Gastrocnemius medialis (tissue), 4 donors: ENCODE measurements at regions not wholly inside any gene's neighbourhood (a gene's known extent, or its start where the extent isn't known, plus 50 kb on each side); places are given as distances from the start of the nearest gene placed in this dataset.

Experiments used
- POLR2A ChIP-seq, 2 donors: fragments of 450-650 bp; IDR thresholded peaks; one replicate each; pipeline ENCODE4 v1.6.1; 2017; ENCODE audit warnings: antibody characterized with exemption in 2 of 2, mild to moderate bottlenecking in 2 of 2, moderate library complexity in 2 of 2
- TF ChIP-seq, protein P1 (sequence below), 5 experiments: fragments of 450-650 bp in 3 of 5; fragments of 200-600 bp in 2 of 5; sonication (generic) in 2 of 5; IDR thresholded peaks in 4 of 5; conservative IDR thresholded peaks in 1 of 5; 1 replicate in 4 of 5; 2 replicates in 1 of 5; pipeline ENCODE4 v1.5.1; 2016 to 2019; ENCODE audit warnings: antibody characterized with exemption in 5 of 5, mild to moderate bottlenecking in 3 of 5, moderate library complexity in 3 of 5

DNA sequence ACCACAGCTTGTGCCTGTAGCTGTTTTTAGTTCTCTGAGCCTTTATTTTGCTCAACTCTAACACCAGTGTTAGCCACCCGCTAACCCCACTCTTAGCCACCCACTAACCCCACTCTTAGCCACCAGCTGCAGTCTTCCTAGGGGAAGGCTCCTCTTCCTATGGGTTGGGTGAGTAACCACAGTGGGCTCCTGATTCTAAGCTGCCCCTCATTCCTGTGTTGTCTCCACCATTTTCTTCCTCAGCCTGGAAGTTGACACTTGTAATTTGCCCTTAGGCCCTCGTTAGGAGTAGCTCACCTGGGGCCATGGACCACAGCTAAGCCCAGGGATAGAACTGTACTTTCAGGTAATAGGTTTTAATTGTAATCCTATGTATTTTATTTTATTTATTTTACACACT is 782.9 kb upstream of the TPTE start:
- TF ChIP-seq, protein P1, sequence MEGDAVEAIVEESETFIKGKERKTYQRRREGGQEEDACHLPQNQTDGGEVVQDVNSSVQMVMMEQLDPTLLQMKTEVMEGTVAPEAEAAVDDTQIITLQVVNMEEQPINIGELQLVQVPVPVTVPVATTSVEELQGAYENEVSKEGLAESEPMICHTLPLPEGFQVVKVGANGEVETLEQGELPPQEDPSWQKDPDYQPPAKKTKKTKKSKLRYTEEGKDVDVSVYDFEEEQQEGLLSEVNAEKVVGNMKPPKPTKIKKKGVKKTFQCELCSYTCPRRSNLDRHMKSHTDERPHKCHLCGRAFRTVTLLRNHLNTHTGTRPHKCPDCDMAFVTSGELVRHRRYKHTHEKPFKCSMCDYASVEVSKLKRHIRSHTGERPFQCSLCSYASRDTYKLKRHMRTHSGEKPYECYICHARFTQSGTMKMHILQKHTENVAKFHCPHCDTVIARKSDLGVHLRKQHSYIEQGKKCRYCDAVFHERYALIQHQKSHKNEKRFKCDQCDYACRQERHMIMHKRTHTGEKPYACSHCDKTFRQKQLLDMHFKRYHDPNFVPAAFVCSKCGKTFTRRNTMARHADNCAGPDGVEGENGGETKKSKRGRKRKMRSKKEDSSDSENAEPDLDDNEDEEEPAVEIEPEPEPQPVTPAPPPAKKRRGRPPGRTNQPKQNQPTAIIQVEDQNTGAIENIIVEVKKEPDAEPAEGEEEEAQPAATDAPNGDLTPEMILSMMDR (IDR thresholded peaks at IDR 0.05 in 4 of 5, conservative IDR thresholded peaks at IDR 0.05 in 1 of 5) = no peak
- TF ChIP-seq POLR2A (IDR thresholded peaks at IDR 0.05) = no peak
